ENCODE measurements at regions not wholly inside any gene's neighbourhood (a gene's known extent, or its start where the extent isn't known, plus 50 kb on each side); places are given as distances from the start of the nearest gene placed in this dataset.

- no peak for TF ChIP-seq EP300 (IDR thresholded peaks at IDR 0.05)
- no peak for TF ChIP-seq POLR2A (IDR thresholded peaks at IDR 0.05)
Observed at GRCh38 chr3:176214758-176215157, 982.5 kb downstream of the TBL1XR1 start.

Measured in gastroesophageal sphincter (tissue), 2 donors.